ENCODE measurements at regions not wholly inside any gene's neighbourhood (a gene's known extent, or its start where the extent isn't known, plus 50 kb on each side); places are given as distances from the start of the nearest gene placed in this dataset.

- TF ChIP-seq, protein P1, sequence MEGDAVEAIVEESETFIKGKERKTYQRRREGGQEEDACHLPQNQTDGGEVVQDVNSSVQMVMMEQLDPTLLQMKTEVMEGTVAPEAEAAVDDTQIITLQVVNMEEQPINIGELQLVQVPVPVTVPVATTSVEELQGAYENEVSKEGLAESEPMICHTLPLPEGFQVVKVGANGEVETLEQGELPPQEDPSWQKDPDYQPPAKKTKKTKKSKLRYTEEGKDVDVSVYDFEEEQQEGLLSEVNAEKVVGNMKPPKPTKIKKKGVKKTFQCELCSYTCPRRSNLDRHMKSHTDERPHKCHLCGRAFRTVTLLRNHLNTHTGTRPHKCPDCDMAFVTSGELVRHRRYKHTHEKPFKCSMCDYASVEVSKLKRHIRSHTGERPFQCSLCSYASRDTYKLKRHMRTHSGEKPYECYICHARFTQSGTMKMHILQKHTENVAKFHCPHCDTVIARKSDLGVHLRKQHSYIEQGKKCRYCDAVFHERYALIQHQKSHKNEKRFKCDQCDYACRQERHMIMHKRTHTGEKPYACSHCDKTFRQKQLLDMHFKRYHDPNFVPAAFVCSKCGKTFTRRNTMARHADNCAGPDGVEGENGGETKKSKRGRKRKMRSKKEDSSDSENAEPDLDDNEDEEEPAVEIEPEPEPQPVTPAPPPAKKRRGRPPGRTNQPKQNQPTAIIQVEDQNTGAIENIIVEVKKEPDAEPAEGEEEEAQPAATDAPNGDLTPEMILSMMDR (IDR thresholded peaks at IDR 0.05; ENCODE audit: low read depth, low read length, missing input control) = no peak
- TF ChIP-seq SP1 (IDR thresholded peaks at IDR 0.05) (no peak), TAF1 (conservative IDR thresholded peaks at IDR 0.05) (no peak), JUND (IDR thresholded peaks at IDR 0.05) (no peak), YY1 (IDR thresholded peaks at IDR 0.05) (no peak)
These were observed 279.0 kb downstream of the MRTFB start for GRCh38 chr16:14350081-14350480.
